H1 (cell line): ENCODE measurements at regions not wholly inside any gene's neighbourhood (a gene's known extent, or its start where the extent isn't known, plus 50 kb on each side); places are given as distances from the start of the nearest gene placed in this dataset.

ENCODE experiments used
- BRCA1 ChIP-seq: IDR thresholded peaks from 2 replicates; pipeline ENCODE4 v1.6.1; 2012; ENCODE audit warnings: low read depth, low read length, improper control_type of control experiment
- CHD1 ChIP-seq: IDR thresholded peaks from 2 replicates; pipeline ENCODE4 v1.6.1; 2012; ENCODE audit warnings: low read depth, low read length, improper control_type of control experiment
- CREB1 ChIP-seq: IDR thresholded peaks from 2 replicates; pipeline ENCODE4 v1.6.1; 2012; ENCODE audit warnings: inconsistent platforms
- EP300 ChIP-seq, 2 experiments: IDR thresholded peaks; 1 replicate in 1 of 2; 2 replicates in 1 of 2; pipeline ENCODE4 v1.6.1; 2011 to 2012; ENCODE audit warnings: low read depth in 2 of 2, low read length in 2 of 2, mild to moderate bottlenecking in 2 of 2, borderline replicate concordance in 1 of 2, inconsistent platforms in 1 of 2, moderate library complexity in 1 of 2
- KDM5A ChIP-seq: fragments of 200-600 bp; IDR thresholded peaks from 2 replicates; pipeline ENCODE4 v1.7.1; 2012; ENCODE audit warnings: mild to moderate bottlenecking, low read length, inconsistent platforms, mixed read lengths
- MAFK ChIP-seq: IDR thresholded peaks from 2 replicates; pipeline ENCODE4 v1.6.1; 2012; ENCODE audit warnings: low read depth, mild to moderate bottlenecking, improper control_type of control experiment, low read length
- NRF1 ChIP-seq: IDR thresholded peaks from 2 replicates; pipeline ENCODE4 v1.6.1; 2011; ENCODE audit warnings: mild to moderate bottlenecking, low read depth, low read length, improper control_type of control experiment
- SIX5 ChIP-seq: IDR thresholded peaks from 2 replicates; pipeline ENCODE4 v1.6.1; 2011; ENCODE audit warnings: mild to moderate bottlenecking, low read depth, low read length
- SP1 ChIP-seq: IDR thresholded peaks from 2 replicates; pipeline ENCODE4 v1.6.1; 2011; ENCODE audit warnings: low read depth, low read length
- SP4 ChIP-seq: IDR thresholded peaks from 2 replicates; pipeline ENCODE4 v1.6.1; 2012; ENCODE audit warnings: low read length, inconsistent platforms
- TEAD4 ChIP-seq: IDR thresholded peaks from 2 replicates; pipeline ENCODE4 v1.6.1; 2012; ENCODE audit warnings: low read depth, low read length, inconsistent platforms, mixed read lengths
- ZNF274 ChIP-seq: IDR thresholded peaks from 2 replicates; pipeline ENCODE4 v1.7.0; 2012; ENCODE audit warnings: low read length, borderline replicate concordance; ENCODE audit errors: extremely low read depth
- TF ChIP-seq, protein P1 (sequence below): fragments of 300-600 bp; sonication (generic); IDR thresholded peaks from 2 replicates; pipeline ENCODE4 v1.7.1; 2012; ENCODE audit warnings: low read length, moderate library complexity, mild to moderate bottlenecking, inconsistent platforms; ENCODE audit not compliant: insufficient replicate concordance

DNA sequence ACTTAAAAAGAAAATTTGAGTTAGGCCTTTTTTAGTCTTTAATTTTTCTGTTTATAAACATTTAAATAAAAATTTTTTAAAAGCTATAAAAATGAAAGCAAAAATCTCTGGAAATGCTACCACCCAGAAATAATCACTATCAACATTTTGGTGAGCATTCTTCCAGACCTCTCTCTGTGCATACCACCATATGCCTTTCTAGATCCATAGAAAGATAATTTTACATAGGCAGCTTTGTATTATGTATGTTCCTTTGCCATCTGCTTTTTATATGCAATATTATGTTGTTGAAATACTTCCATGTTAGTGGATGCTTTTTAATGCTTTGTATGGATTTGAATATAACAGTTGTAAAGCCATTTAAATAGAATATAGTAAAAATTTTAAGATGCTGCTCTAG, 496.7 kb upstream of the HTR1E start (continued):
- TF ChIP-seq, protein P1, sequence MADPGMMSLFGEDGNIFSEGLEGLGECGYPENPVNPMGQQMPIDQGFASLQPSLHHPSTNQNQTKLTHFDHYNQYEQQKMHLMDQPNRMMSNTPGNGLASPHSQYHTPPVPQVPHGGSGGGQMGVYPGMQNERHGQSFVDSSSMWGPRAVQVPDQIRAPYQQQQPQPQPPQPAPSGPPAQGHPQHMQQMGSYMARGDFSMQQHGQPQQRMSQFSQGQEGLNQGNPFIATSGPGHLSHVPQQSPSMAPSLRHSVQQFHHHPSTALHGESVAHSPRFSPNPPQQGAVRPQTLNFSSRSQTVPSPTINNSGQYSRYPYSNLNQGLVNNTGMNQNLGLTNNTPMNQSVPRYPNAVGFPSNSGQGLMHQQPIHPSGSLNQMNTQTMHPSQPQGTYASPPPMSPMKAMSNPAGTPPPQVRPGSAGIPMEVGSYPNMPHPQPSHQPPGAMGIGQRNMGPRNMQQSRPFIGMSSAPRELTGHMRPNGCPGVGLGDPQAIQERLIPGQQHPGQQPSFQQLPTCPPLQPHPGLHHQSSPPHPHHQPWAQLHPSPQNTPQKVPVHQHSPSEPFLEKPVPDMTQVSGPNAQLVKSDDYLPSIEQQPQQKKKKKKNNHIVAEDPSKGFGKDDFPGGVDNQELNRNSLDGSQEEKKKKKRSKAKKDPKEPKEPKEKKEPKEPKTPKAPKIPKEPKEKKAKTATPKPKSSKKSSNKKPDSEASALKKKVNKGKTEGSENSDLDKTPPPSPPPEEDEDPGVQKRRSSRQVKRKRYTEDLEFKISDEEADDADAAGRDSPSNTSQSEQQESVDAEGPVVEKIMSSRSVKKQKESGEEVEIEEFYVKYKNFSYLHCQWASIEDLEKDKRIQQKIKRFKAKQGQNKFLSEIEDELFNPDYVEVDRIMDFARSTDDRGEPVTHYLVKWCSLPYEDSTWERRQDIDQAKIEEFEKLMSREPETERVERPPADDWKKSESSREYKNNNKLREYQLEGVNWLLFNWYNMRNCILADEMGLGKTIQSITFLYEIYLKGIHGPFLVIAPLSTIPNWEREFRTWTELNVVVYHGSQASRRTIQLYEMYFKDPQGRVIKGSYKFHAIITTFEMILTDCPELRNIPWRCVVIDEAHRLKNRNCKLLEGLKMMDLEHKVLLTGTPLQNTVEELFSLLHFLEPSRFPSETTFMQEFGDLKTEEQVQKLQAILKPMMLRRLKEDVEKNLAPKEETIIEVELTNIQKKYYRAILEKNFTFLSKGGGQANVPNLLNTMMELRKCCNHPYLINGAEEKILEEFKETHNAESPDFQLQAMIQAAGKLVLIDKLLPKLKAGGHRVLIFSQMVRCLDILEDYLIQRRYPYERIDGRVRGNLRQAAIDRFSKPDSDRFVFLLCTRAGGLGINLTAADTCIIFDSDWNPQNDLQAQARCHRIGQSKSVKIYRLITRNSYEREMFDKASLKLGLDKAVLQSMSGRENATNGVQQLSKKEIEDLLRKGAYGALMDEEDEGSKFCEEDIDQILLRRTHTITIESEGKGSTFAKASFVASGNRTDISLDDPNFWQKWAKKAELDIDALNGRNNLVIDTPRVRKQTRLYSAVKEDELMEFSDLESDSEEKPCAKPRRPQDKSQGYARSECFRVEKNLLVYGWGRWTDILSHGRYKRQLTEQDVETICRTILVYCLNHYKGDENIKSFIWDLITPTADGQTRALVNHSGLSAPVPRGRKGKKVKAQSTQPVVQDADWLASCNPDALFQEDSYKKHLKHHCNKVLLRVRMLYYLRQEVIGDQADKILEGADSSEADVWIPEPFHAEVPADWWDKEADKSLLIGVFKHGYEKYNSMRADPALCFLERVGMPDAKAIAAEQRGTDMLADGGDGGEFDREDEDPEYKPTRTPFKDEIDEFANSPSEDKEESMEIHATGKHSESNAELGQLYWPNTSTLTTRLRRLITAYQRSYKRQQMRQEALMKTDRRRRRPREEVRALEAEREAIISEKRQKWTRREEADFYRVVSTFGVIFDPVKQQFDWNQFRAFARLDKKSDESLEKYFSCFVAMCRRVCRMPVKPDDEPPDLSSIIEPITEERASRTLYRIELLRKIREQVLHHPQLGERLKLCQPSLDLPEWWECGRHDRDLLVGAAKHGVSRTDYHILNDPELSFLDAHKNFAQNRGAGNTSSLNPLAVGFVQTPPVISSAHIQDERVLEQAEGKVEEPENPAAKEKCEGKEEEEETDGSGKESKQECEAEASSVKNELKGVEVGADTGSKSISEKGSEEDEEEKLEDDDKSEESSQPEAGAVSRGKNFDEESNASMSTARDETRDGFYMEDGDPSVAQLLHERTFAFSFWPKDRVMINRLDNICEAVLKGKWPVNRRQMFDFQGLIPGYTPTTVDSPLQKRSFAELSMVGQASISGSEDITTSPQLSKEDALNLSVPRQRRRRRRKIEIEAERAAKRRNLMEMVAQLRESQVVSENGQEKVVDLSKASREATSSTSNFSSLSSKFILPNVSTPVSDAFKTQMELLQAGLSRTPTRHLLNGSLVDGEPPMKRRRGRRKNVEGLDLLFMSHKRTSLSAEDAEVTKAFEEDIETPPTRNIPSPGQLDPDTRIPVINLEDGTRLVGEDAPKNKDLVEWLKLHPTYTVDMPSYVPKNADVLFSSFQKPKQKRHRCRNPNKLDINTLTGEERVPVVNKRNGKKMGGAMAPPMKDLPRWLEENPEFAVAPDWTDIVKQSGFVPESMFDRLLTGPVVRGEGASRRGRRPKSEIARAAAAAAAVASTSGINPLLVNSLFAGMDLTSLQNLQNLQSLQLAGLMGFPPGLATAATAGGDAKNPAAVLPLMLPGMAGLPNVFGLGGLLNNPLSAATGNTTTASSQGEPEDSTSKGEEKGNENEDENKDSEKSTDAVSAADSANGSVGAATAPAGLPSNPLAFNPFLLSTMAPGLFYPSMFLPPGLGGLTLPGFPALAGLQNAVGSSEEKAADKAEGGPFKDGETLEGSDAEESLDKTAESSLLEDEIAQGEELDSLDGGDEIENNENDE, result no peak
- TF ChIP-seq NRF1 (no peak), SIX5 (no peak), CHD1 (no peak), TEAD4 (no peak), MAFK (no peak), KDM5A (no peak), BRCA1 (no peak), EP300 (IDR thresholded peaks at IDR 0.05; ENCODE audit: borderline replicate concordance in 1 of 2, low read depth in 2 of 2, low read length in 2 of 2) (no peak), SP1 (no peak), SP4 (no peak), ZNF274 (no peak), CREB1 (no peak)
